GM19099 (cell line): ENCODE measurements at regions not wholly inside any gene's neighbourhood (a gene's known extent, or its start where the extent isn't known, plus 50 kb on each side); places are given as distances from the start of the nearest gene placed in this dataset.

Source experiments
- POLR2A ChIP-seq: IDR thresholded peaks from 3 replicates; pipeline ENCODE4 v1.6.1; 2011; ENCODE audit warnings: low read depth; ENCODE audit not compliant: insufficient read length; ENCODE audit errors: extremely low read depth

- TF ChIP-seq POLR2A = no peak
Measured at GRCh38 chr2:8254791-8255447, 426.9 kb upstream of the ID2 start.

- TF ChIP-seq POLR2A = no peak
Measured at GRCh38 chr2:8255448-8255800, 426.4 kb upstream of the ID2 start.

- no peak for TF ChIP-seq POLR2A
Measured at GRCh38 chr2:8256905-8257304, 425.0 kb upstream of the ID2 start.

GRCh38 chr2:8257502-8257901, 424.4 kb upstream of the ID2 start:
- no peak for TF ChIP-seq POLR2A

GRCh38 chr2:8258406-8258805, 423.4 kb upstream of the ID2 start:
- TF ChIP-seq POLR2A = no peak

- no peak for TF ChIP-seq POLR2A
Measured at GRCh38 chr2:8259106-8259840, 422.6 kb upstream of the ID2 start.

GRCh38 chr2:8259841-8260178, 422.0 kb upstream of the ID2 start:
- TF ChIP-seq POLR2A = no peak

GRCh38 chr2:8260213-8260612, 421.6 kb upstream of the ID2 start:
- TF ChIP-seq POLR2A = no peak

- TF ChIP-seq POLR2A = no peak
Measured at GRCh38 chr2:8263901-8264300, 418.0 kb upstream of the ID2 start.

- TF ChIP-seq POLR2A = no peak
Measured at GRCh38 chr2:8264981-8265380, 416.9 kb upstream of the ID2 start.

GRCh38 chr2:8265476-8266226, 416.2 kb upstream of the ID2 start:
- TF ChIP-seq POLR2A = no peak

- no peak for TF ChIP-seq POLR2A
Measured at GRCh38 chr2:8266563-8266962, 415.3 kb upstream of the ID2 start.

- TF ChIP-seq POLR2A = no peak
Measured at GRCh38 chr2:8267048-8267447, 414.8 kb upstream of the ID2 start.

GRCh38 chr2:8267721-8268120, 414.1 kb upstream of the ID2 start:
- no peak for TF ChIP-seq POLR2A

GRCh38 chr2:8268172-8268783, 413.6 kb upstream of the ID2 start:
- TF ChIP-seq POLR2A = no peak

- TF ChIP-seq POLR2A = no peak
Measured at GRCh38 chr2:8270699-8271098, 411.2 kb upstream of the ID2 start.
